HepG2 (cell line): ENCODE measurements at regions not wholly inside any gene's neighbourhood (a gene's known extent, or its start where the extent isn't known, plus 50 kb on each side); places are given as distances from the start of the nearest gene placed in this dataset.

Source experiments
- ADNP ChIP-seq: sonication (generic); formaldehyde crosslinking; IDR thresholded peaks from 2 replicates; pipeline ENCODE4 v1.4.0; 2020; ENCODE audit warnings: missing genetic modification reagents
- ARNT ChIP-seq: fragments of 450-650 bp; IDR thresholded peaks from 2 replicates; pipeline ENCODE4 v1.6.1; 2017
- ATF1 ChIP-seq: IDR thresholded peaks from 2 replicates; pipeline ENCODE4 v1.6.1; 2016; ENCODE audit warnings: mild to moderate bottlenecking, control low read depth
- CC2D1A ChIP-seq: sonication (generic); formaldehyde crosslinking; IDR thresholded peaks from 2 replicates; pipeline ENCODE4 v1.8.1; 2023; ENCODE audit warnings: mild to moderate bottlenecking, missing genetic modification reagents
- FOXJ3 ChIP-seq: sonication (generic); formaldehyde crosslinking; IDR thresholded peaks from 2 replicates; pipeline ENCODE4 v1.4.0; 2020; ENCODE audit warnings: missing genetic modification reagents, mild to moderate bottlenecking, borderline replicate concordance
- FOXP4 ChIP-seq: sonication (generic); formaldehyde crosslinking; IDR thresholded peaks from 2 replicates; pipeline ENCODE4 v1.4.0; 2020; ENCODE audit warnings: missing genetic modification reagents
- KLF15 ChIP-seq: sonication (generic); formaldehyde crosslinking; IDR thresholded peaks from 2 replicates; pipeline ENCODE4 v1.8.1; 2023; ENCODE audit warnings: borderline replicate concordance, mild to moderate bottlenecking, inconsistent platforms, missing genetic modification reagents, mixed read lengths
- PATZ1 ChIP-seq: sonication (generic); formaldehyde crosslinking; IDR thresholded peaks from 2 replicates; pipeline ENCODE4 v1.4.0; 2020; ENCODE audit warnings: missing genetic modification reagents
- PCBP2 ChIP-seq: fragments of 200-400 bp; formaldehyde crosslinking; optimal IDR thresholded peaks from 2 replicates; pipeline ENCODE3; 2018; ENCODE audit warnings: low read length, low read depth; ENCODE audit not compliant: poor library complexity, severe bottlenecking
- PRMT3 ChIP-seq: sonication (generic); formaldehyde crosslinking; IDR thresholded peaks from 2 replicates; pipeline ENCODE4 v1.8.1; 2022; ENCODE audit warnings: low read depth, mild to moderate bottlenecking, moderate library complexity, missing genetic modification reagents, borderline replicate concordance
- PRPF4 ChIP-seq: fragments of 200-400 bp; formaldehyde crosslinking; IDR thresholded peaks from 2 replicates; pipeline ENCODE4 v1.6.1; 2016; ENCODE audit warnings: low read length, low read depth; ENCODE audit not compliant: poor library complexity, severe bottlenecking
- RBM22 ChIP-seq: fragments of 200-400 bp; formaldehyde crosslinking; optimal IDR thresholded peaks from 2 replicates; pipeline ENCODE3; 2017; ENCODE audit warnings: mild to moderate bottlenecking, low read length, moderate library complexity
- SMAD9 ChIP-seq: sonication (generic); formaldehyde crosslinking; IDR thresholded peaks from 2 replicates; pipeline ENCODE4 v1.5.1; 2020; ENCODE audit warnings: mild to moderate bottlenecking, missing genetic modification reagents
- SNAI1 ChIP-seq: sonication (generic); formaldehyde crosslinking; IDR thresholded peaks from 2 replicates; pipeline ENCODE4 v1.5.0; 2020; ENCODE audit warnings: mild to moderate bottlenecking, missing genetic modification reagents, borderline replicate concordance
- TCF12 ChIP-seq, 2 experiments: fragments of 450-650 bp in 1 of 2; sonication (generic) in 1 of 2; formaldehyde crosslinking in 1 of 2; IDR thresholded peaks; 2 replicates each; pipeline versions ENCODE4 v1.6.1 to v1.8.0; 2017 to 2022; ENCODE audit warnings: antibody characterized with exemption in 1 of 2, mild to moderate bottlenecking in 1 of 2, missing genetic modification reagents in 1 of 2, moderate library complexity in 1 of 2
- TIGD3 ChIP-seq: sonication (generic); formaldehyde crosslinking; IDR thresholded peaks from 2 replicates; pipeline ENCODE4 v1.5.1; 2020; ENCODE audit warnings: mild to moderate bottlenecking, missing genetic modification reagents, borderline replicate concordance
- U2AF2 ChIP-seq: fragments of 200-400 bp; formaldehyde crosslinking; IDR thresholded peaks from 2 replicates; pipeline ENCODE4 v1.6.1; 2017; ENCODE audit warnings: low read depth, mild to moderate bottlenecking, low read length
- ZKSCAN5 ChIP-seq: sonication (generic); formaldehyde crosslinking; IDR thresholded peaks from 2 replicates; pipeline ENCODE4 v1.5.1; 2020; ENCODE audit warnings: mild to moderate bottlenecking, missing genetic modification reagents
- ZMYM3 ChIP-seq: sonication (generic); formaldehyde crosslinking; IDR thresholded peaks from 2 replicates; pipeline ENCODE4 v1.5.1; 2020; ENCODE audit warnings: mild to moderate bottlenecking, missing genetic modification reagents
- ZNF143 ChIP-seq: sonication (generic); formaldehyde crosslinking; IDR thresholded peaks from 2 replicates; pipeline ENCODE4 v1.4.0; 2020; ENCODE audit warnings: missing genetic modification reagents
- ZNF549 ChIP-seq: sonication (generic); formaldehyde crosslinking; IDR thresholded peaks from 2 replicates; pipeline ENCODE4 v1.5.0; 2020; ENCODE audit warnings: missing genetic modification reagents
- ZNF7 ChIP-seq: IDR thresholded peaks from 2 replicates; pipeline ENCODE4 v1.6.1; 2016; ENCODE audit warnings: missing biosample characterization, missing genetic modification reagents
- ZNF746 ChIP-seq: sonication (generic); formaldehyde crosslinking; IDR thresholded peaks from 2 replicates; pipeline ENCODE4 v1.8.0; 2022; ENCODE audit warnings: mild to moderate bottlenecking, missing genetic modification reagents
- ZSCAN12 ChIP-seq: sonication (generic); formaldehyde crosslinking; IDR thresholded peaks from 2 replicates; pipeline ENCODE4 v1.9.0; 2021; ENCODE audit warnings: mild to moderate bottlenecking, missing genetic modification reagents

DNA sequence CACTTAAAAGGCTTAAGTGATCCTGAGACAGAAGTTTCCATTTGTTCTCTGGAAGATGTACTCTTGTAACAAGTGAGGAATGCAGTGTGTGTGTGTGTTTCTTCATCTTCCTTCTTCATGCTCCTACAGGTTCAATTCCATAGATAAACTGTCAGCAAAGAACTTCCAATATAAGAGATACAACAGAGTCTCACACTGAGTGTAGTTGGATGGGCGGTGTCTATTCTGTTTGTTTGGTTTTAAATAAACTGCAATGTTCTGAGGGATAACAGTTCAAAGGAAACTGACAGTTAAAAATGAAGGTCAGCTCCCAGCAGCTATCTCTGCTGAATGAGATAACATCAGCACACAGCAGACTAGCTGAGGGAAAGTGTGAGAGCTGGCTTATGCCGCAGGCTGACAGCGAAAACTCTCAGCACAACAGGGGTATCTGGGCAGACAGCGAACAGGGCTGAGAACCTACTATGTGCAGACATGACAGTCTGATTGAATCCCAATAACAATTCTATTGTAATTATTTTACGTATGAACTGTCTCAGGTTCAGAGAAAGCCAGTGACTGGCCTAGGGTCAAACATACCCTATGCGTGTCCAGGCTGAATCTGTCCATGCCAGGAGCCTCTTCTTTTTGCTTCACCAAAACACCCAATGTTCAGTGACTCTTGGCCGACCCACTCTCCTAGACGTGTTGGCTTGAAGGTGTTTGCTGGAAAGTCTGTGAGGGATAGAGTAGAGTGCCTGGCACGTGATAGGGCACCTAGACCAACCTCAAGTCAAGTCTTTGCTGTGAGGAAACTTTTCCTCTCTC, 201.9 kb upstream of the TRIB2 start (continued):
- TF ChIP-seq ZSCAN12 (no peak), ZNF549 (no peak), SNAI1 (no peak), FOXP4 (CRISPR knock-in tag) (peak; percentile 75), ATF1 (CRISPR knock-in tag) (no peak), PCBP2 (no peak), PRMT3 (CRISPR knock-in tag) (no peak), PRPF4 (no peak), TCF12 (IDR thresholded peaks at IDR 0.05) (no peak), TCF12 (CRISPR knock-in tag; IDR thresholded peaks at IDR 0.05) (no peak), ZMYM3 (no peak), TIGD3 (CRISPR knock-in tag) (no peak), ARNT (no peak), CC2D1A (CRISPR knock-in tag) (no peak), RBM22 (no peak), U2AF2 (no peak), ZNF143 (CRISPR knock-in tag) (no peak), ZNF746 (CRISPR knock-in tag) (no peak), ADNP (no peak), ZKSCAN5 (CRISPR knock-in tag) (no peak), KLF15 (CRISPR knock-in tag) (no peak), FOXJ3 (CRISPR knock-in tag) (peak; percentile 30; the same call in 1 of the 2 replicates), ZNF7 (CRISPR knock-in tag) (no peak), SMAD9 (CRISPR knock-in tag) (no peak), PATZ1 (CRISPR knock-in tag) (no peak)
